Right cardiac atrium (tissue), 5 donors: ENCODE measurements at regions not wholly inside any gene's neighbourhood (a gene's known extent, or its start where the extent isn't known, plus 50 kb on each side); places are given as distances from the start of the nearest gene placed in this dataset.
"Not testable (repeated sequence)": the region's sequence is repeated elsewhere in the genome, so short reads cannot be mapped to it uniquely, and the experiment has no call there.

Source experiments
- ATAC-seq, 2 donors: fragments of 200-7000 bp; cut with Tn5 transposase; one replicate each; pipeline versions ENCODE4 v1.8.0 to v1.9.1; 2020; ENCODE audit warnings: moderate library complexity in 2 of 2, mild to moderate bottlenecking in 1 of 2
- DNase-seq, 3 donors: peaks; one replicate each; pipeline ENCODE4 v3.0.0-alpha.2; 2020
- H3K27ac ChIP-seq: one replicate; pipeline ENCODE4 v1.5.1; 2013; ENCODE audit warnings: mild to moderate bottlenecking, low read length, control low read depth, moderate library complexity
- H3K27me3 ChIP-seq: one replicate; pipeline ENCODE4 v1.6.1; 2013; ENCODE audit not compliant: control insufficient read depth, insufficient read depth
- H3K4me1 ChIP-seq: one replicate; pipeline ENCODE4 v1.6.1; 2013; ENCODE audit warnings: low read length; ENCODE audit not compliant: control insufficient read depth, insufficient read depth
- H3K4me3 ChIP-seq: one replicate; pipeline ENCODE4 v1.5.1; 2013; ENCODE audit warnings: low read length, control low read depth
- H3K9me3 ChIP-seq: one replicate; pipeline ENCODE4 v1.6.1; 2013; ENCODE audit warnings: low read length; ENCODE audit not compliant: control insufficient read depth
- WGBS: extraction: QIAGEN DNeasy Blood & Tissue Kit; methylation state at CpG from one replicate; pipeline ENCODE4 v1.1.7; 2013; 5-methylcytosine and 5-hydroxymethylcytosine counted together
- intact Hi-C, 4 donors: fragments of 100-400 bp; cut with DNase I; formaldehyde crosslinking; loops; one replicate each; pipeline versions ENCODE4 v1.11.0 to v1.14.0; 2022 to 2023
- donor health status: healthy with polysubstance abuse.
- donor health status: DM: no; HTN: yes; CAD: no.
- donor health status: DM: no; HTN: no; CAD: no.
- donor health status: DM: no; HTN: yes; CAD: no; lungs with severe emphysema.
- donor health status: DM: yes; HTN: yes; CAD: no.

DNA sequence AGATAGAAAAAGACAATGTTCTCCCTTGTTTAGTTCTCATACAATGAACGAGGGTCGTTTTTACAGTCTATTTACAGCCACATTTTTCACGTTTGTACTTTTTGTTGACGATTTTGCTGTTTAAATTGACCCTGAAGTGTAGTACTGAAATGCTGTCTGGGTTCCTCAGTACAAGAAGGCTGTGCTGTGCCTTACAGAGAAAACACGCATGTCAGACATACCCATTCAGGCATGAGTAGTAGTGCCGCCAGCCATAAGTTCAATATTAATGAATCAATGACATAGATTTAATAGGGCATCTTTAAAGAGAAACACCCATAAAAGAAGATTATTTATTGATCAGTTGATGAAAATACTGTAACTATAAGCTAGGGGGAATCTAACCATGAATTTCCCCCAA is 459.8 kb upstream of the EPHA5 start:
- Histone ChIP-seq H3K4me3 (no peak overlapping the region), H3K9me3 (no peaks in the 10 kb centered on the region), H3K27me3 (no peaks in the 10 kb centered on the region), H3K4me1 (no peaks in the 10 kb centered on the region), H3K27ac (no peak overlapping the region)
- 75% methylated on average over 6 of the region's 6 CpGs for WGBS
- no peak for ATAC-seq
- intact Hi-C loops = no loop called here
- DNase-seq = no peak

GRCh38 chr4:66123831-66124413 is 453.6 kb upstream of the EPHA5 start:
- Histone ChIP-seq H3K4me1 (no peaks in the 10 kb centered on the region), H3K27me3 (no peaks in the 10 kb centered on the region), H3K27ac (no peak overlapping the region), H3K9me3 (no peaks in the 10 kb centered on the region), H3K4me3 (no peak overlapping the region)
- 83% methylated on average over 1 of the region's 1 CpG for WGBS
- no peak for DNase-seq
- ATAC-seq = no peak
- intact Hi-C loops = no loop called here

- H3K27ac ChIP-seq = no peak overlapping the region
- no peaks in the 10 kb centered on the region for H3K9me3 ChIP-seq
- DNase-seq (no peak), ATAC-seq (no peak)
- H3K27me3 ChIP-seq = no peaks in the 10 kb centered on the region
- intact Hi-C loops = no loop called here
- no peaks in the 10 kb centered on the region for H3K4me1 ChIP-seq
- H3K4me3 ChIP-seq = no peak overlapping the region
These were observed 452.9 kb upstream of the EPHA5 start for GRCh38 chr4:66123190-66123589.

DNA sequence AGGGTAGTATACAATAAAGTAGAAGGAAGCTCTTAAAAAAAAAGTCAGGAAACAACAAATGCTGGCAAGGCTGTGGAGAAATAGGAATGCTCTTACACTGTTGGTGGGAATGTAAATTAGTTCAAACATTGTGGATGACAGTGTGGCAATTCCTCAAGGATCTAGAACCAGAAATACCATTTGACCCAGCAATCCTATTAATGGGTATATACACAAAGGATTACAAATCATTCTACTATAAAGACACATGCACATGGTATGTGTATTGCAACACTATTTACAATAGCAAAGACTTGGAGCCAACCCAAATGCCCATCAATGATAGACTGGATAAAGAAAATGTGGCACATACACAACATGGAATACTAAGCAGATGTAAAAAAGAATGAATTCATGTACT is 444.9 kb upstream of the EPHA5 start:
- ATAC-seq, H3K27me3 ChIP-seq, H3K27ac ChIP-seq, H3K4me3 ChIP-seq, intact Hi-C loops, H3K4me1 ChIP-seq, H3K9me3 ChIP-seq, DNase-seq: not testable (repeated sequence)

- no peak for DNase-seq
- no peaks in the 10 kb centered on the region for H3K27me3 ChIP-seq
- no peaks in the 10 kb centered on the region for H3K9me3 ChIP-seq
- H3K4me3 ChIP-seq = no peak overlapping the region
- H3K4me1 ChIP-seq = no peaks in the 10 kb centered on the region
- no peak overlapping the region for H3K27ac ChIP-seq
- intact Hi-C loops = no loop called here
- no peak for ATAC-seq
These were observed 438.6 kb upstream of the EPHA5 start for GRCh38 chr4:66108898-66109297.

DNA sequence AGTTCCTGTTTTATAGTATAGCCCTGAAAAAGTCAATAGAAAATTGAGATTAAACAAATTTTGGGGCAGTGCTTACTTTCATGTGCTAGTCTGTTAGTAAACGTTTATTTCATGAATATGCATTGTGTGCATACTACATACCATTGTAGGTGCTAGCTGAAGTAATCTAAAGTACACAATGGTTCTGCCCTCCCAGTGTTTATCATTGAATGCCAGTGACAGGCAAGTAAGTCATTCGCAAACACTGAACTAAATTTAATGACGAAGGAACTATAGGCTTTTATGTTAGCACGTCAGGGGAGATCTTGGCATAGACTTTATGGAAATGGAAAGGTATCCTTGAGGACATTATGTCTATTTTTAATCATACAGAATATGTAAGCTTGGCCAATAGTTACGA is 426.9 kb upstream of the EPHA5 start:
- no peak overlapping the region for H3K27ac ChIP-seq
- no peak for ATAC-seq
- no peaks in the 10 kb centered on the region for H3K27me3 ChIP-seq
- 78% methylated on average over 5 of the region's 5 CpGs for WGBS
- H3K4me3 ChIP-seq = no peak overlapping the region
- H3K9me3 ChIP-seq = no peaks in the 10 kb centered on the region
- intact Hi-C loops = no loop called here
- H3K4me1 ChIP-seq = no peaks in the 10 kb centered on the region
- DNase-seq = no peak

- DNase-seq = no peak
- Histone ChIP-seq H3K27ac (no peak overlapping the region), H3K9me3 (no peaks in the 10 kb centered on the region), H3K4me3 (no peak overlapping the region), H3K27me3 (no peaks in the 10 kb centered on the region), H3K4me1 (no peaks in the 10 kb centered on the region)
- intact Hi-C loops = no loop called here
- WGBS = 65% methylated on average over 2 of the region's 2 CpGs
- ATAC-seq = no peak
These were observed 424.8 kb upstream of the EPHA5 start for GRCh38 chr4:66095065-66095464.

DNA sequence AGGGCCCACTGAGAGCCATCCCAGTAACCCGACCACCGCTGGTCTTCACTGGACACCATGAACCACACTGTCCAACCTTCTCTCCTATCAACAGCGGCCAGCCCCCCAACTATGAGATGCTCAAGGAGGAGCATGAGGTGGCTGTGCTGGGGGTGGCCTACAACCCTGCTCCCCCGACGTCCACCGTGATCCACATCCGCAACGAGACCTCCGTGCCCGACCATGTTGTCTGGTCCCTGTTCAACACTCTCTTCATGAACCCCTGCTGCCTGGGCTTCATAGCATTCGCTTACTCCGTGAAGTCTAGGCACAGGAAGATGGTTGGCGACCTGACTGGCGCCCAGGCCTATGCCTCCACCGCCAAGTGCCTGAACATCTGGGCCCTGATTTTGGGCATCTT is 423.8 kb upstream of the EPHA5 start:
- ATAC-seq = no peak
- DNase-seq = peak in 1 of 3 donors; percentile 45
- WGBS = 93% methylated on average over 15 of the region's 15 CpGs
- Histone ChIP-seq H3K4me1 (no peaks in the 10 kb centered on the region), H3K27ac (no peak overlapping the region), H3K4me3 (no peak overlapping the region), H3K9me3 (no peaks in the 10 kb centered on the region), H3K27me3 (no peaks in the 10 kb centered on the region)
- intact Hi-C loops = no loop called here

DNA sequence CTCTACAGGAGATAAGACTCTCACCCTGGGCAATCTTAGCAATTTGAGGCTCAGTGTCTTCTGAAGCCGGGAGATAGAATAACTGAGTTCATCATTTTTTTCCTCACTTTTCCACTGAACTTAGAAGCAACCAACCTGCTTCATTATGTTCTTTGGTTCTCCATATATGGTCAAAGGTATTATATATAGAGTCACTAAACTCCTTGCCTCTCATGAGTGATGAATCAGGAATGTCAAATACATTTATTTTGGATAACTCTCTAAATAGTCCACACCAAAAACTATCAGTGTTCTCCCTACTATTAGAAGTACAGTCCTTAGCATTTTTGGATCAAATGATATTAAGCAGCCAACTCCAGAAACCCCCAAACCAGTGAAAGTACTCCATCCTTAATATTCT is 421.5 kb upstream of the EPHA5 start:
- Histone ChIP-seq H3K4me1 (no peaks in the 10 kb centered on the region), H3K4me3 (no peak overlapping the region), H3K27ac (no peak overlapping the region), H3K9me3 (no peaks in the 10 kb centered on the region), H3K27me3 (no peaks in the 10 kb centered on the region)
- intact Hi-C loops = no loop called here
- ATAC-seq (no peak), DNase-seq (no peak)
- 72% methylated on average over 1 of the region's 1 CpG for WGBS

DNA sequence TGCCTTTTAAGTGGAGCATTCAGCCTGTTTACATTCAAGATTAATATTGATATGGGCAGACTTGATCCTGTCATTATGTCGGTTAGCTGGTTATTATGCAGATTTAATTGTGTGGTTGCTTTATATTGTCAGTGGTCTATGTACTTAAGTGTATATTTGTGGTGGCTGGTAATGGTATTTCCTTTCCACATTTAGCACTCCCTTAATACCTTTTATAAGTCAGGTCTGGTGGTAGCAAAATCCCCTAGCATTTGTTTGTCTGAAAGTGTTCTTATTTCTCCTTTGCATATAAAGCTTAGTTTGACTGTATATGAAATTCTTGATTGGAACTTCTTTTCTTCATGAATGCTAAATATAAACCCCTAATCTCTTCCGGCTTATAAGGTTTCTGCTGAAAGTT is 403.7 kb upstream of the EPHA5 start:
- intact Hi-C loops = no loop called here
- Histone ChIP-seq H3K27me3 (no peaks in the 10 kb centered on the region), H3K4me1 (no peaks in the 10 kb centered on the region), H3K9me3 (no peaks in the 10 kb centered on the region), H3K4me3 (no peak overlapping the region), H3K27ac (no peak overlapping the region)
- ATAC-seq (no peak), DNase-seq (no peak)
- WGBS = 80% methylated on average over 2 of the region's 2 CpGs

DNA sequence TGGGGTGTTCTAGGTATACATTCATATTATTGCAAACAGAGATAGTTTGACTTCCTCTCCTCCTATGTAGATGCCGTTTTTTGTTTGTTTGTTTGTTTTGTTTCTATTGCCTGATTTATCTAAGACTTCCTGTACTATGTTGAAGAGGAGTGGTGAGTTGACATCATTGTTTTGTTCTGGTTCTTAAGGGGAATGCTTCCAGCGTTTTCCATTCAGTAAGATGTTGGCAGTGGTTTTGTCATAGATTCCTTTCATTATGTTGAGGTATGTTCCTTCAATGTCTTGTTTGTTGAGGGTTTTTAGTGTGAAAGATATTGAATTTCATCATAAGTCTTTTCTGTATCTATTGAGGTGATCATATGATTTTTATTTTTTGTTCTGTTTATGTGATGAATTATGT is 401.6 kb upstream of the EPHA5 start:
- Histone ChIP-seq H3K27ac (no peak overlapping the region), H3K9me3 (no peaks in the 10 kb centered on the region), H3K27me3 (no peaks in the 10 kb centered on the region), H3K4me3 (no peak overlapping the region), H3K4me1 (no peaks in the 10 kb centered on the region)
- 59% methylated on average over 2 of the region's 2 CpGs for WGBS
- no peak for ATAC-seq
- intact Hi-C loops = no loop called here
- DNase-seq = no peak

DNA sequence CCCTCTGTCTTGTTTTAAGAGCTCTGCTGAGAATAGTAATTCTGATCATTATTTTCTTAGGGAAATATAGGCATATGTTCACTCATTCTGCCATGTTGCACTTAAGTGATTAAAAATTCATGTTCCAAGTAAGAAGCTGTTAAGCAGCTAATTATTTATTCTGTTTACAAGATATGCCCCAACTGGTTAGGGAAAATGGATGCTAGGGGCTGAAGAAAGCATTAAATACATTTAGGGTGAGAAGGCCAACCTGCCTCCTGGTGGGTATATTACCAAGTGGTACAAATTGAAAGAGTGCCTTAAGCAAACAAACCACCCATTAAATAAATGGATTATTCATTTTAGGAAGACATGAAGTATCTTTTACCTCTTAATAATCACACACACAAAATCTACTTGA is 392.6 kb upstream of the EPHA5 start:
- H3K4me3 ChIP-seq = no peak overlapping the region
- no peaks in the 10 kb centered on the region for H3K4me1 ChIP-seq
- H3K27ac ChIP-seq = no peak overlapping the region
- DNase-seq (no peak), ATAC-seq (no peak)
- intact Hi-C loops = no loop called here
- H3K9me3 ChIP-seq = no peaks in the 10 kb centered on the region
- H3K27me3 ChIP-seq = no peaks in the 10 kb centered on the region
